Right cardiac atrium (tissue), 5 donors: ENCODE measurements at regions not wholly inside any gene's neighbourhood (a gene's known extent, or its start where the extent isn't known, plus 50 kb on each side); places are given as distances from the start of the nearest gene placed in this dataset.

Source experiments
- ATAC-seq, 2 donors: fragments of 200-7000 bp; cut with Tn5 transposase; one replicate each; pipeline versions ENCODE4 v1.8.0 to v1.9.1; 2020; ENCODE audit warnings: moderate library complexity in 2 of 2, mild to moderate bottlenecking in 1 of 2
- DNase-seq, 3 donors: peaks; one replicate each; pipeline ENCODE4 v3.0.0-alpha.2; 2020
- H3K27ac ChIP-seq: one replicate; pipeline ENCODE4 v1.5.1; 2013; ENCODE audit warnings: mild to moderate bottlenecking, low read length, control low read depth, moderate library complexity
- H3K27me3 ChIP-seq: one replicate; pipeline ENCODE4 v1.6.1; 2013; ENCODE audit not compliant: control insufficient read depth, insufficient read depth
- H3K4me1 ChIP-seq: one replicate; pipeline ENCODE4 v1.6.1; 2013; ENCODE audit warnings: low read length; ENCODE audit not compliant: control insufficient read depth, insufficient read depth
- H3K4me3 ChIP-seq: one replicate; pipeline ENCODE4 v1.5.1; 2013; ENCODE audit warnings: low read length, control low read depth
- H3K9me3 ChIP-seq: one replicate; pipeline ENCODE4 v1.6.1; 2013; ENCODE audit warnings: low read length; ENCODE audit not compliant: control insufficient read depth
- WGBS: extraction: QIAGEN DNeasy Blood & Tissue Kit; methylation state at CpG from one replicate; pipeline ENCODE4 v1.1.7; 2013; 5-methylcytosine and 5-hydroxymethylcytosine counted together
- intact Hi-C, 4 donors: fragments of 100-400 bp; cut with DNase I; formaldehyde crosslinking; loops; one replicate each; pipeline versions ENCODE4 v1.11.0 to v1.14.0; 2022 to 2023
- donor health status: healthy with polysubstance abuse.
- donor health status: DM: no; HTN: yes; CAD: no.
- donor health status: DM: no; HTN: no; CAD: no.
- donor health status: DM: no; HTN: yes; CAD: no; lungs with severe emphysema.
- donor health status: DM: yes; HTN: yes; CAD: no.

- ATAC-seq: no peak
- WGBS: 90% methylated on average over 4 of the region's 4 CpGs
Measured at GRCh38 chr19:31975461-31975860, 369.9 kb upstream of the ZNF507 start.

GRCh38 chr19:31976775-31977536, 368.5 kb upstream of the ZNF507 start:
- WGBS: 90% methylated on average over 6 of the region's 6 CpGs
- Histone ChIP-seq H3K4me3 (no peak overlapping the region), H3K4me1 (no peaks in the 10 kb centered on the region), H3K9me3 (no peaks in the 10 kb centered on the region), H3K27me3 (no peaks in the 10 kb centered on the region), H3K27ac (no peak overlapping the region)
- intact Hi-C loops: no loop called here
- ATAC-seq (no peak), DNase-seq (no peak)

More at GRCh38 chr19:31975461-31975860, 369.9 kb upstream of the ZNF507 start:
- DNase-seq: no peak
- intact Hi-C loops: no loop called here
- no peaks in the 10 kb centered on the region for H3K27me3 ChIP-seq
- no peaks in the 10 kb centered on the region for H3K4me1 ChIP-seq
- no peak overlapping the region for H3K27ac ChIP-seq
- H3K9me3 ChIP-seq: no peaks in the 10 kb centered on the region
- H3K4me3 ChIP-seq: no peak overlapping the region

GRCh38 chr19:31979362-31979761, 366.0 kb upstream of the ZNF507 start:
- Histone ChIP-seq H3K4me1 (no peaks in the 10 kb centered on the region), H3K9me3 (no peaks in the 10 kb centered on the region), H3K27me3 (no peaks in the 10 kb centered on the region), H3K4me3 (no peak overlapping the region), H3K27ac (no peak overlapping the region)
- 82% methylated on average over 5 of the region's 5 CpGs for WGBS
- no peak for ATAC-seq
- no peak for DNase-seq
- intact Hi-C loops: no loop called here

- intact Hi-C loops: no loop called here
- Histone ChIP-seq H3K4me3 (no peak overlapping the region), H3K4me1 (no peaks in the 10 kb centered on the region), H3K27me3 (no peaks in the 10 kb centered on the region), H3K27ac (no peak overlapping the region), H3K9me3 (no peaks in the 10 kb centered on the region)
- WGBS: 80% methylated on average over 23 of the region's 23 CpGs
- no peak for DNase-seq
- no peak for ATAC-seq
Measured at GRCh38 chr19:31979949-31980670, 365.3 kb upstream of the ZNF507 start.

- no peak for DNase-seq
- Histone ChIP-seq H3K4me1 (no peaks in the 10 kb centered on the region), H3K4me3 (no peak overlapping the region), H3K27me3 (no peaks in the 10 kb centered on the region), H3K27ac (no peak overlapping the region), H3K9me3 (no peaks in the 10 kb centered on the region)
- intact Hi-C loops: no loop called here
- 78% methylated on average over 5 of the region's 5 CpGs for WGBS
- ATAC-seq: no peak
Measured at GRCh38 chr19:31980796-31981195, 364.6 kb upstream of the ZNF507 start.

- no peaks in the 10 kb centered on the region for H3K4me1 ChIP-seq
- ATAC-seq: no peak
- H3K27me3 ChIP-seq: no peaks in the 10 kb centered on the region
- intact Hi-C loops: no loop called here
- H3K4me3 ChIP-seq: no peak overlapping the region
- H3K27ac ChIP-seq: no peak overlapping the region
- DNase-seq: no peak
- 93% methylated on average over 2 of the region's 2 CpGs for WGBS
- no peaks in the 10 kb centered on the region for H3K9me3 ChIP-seq
Measured at GRCh38 chr19:31981545-31981944, 363.9 kb upstream of the ZNF507 start.

GRCh38 chr19:31983647-31984046, 361.8 kb upstream of the ZNF507 start:
- DNase-seq: no peak
- Histone ChIP-seq H3K27me3 (no peaks in the 10 kb centered on the region), H3K4me1 (no peaks in the 10 kb centered on the region), H3K9me3 (no peaks in the 10 kb centered on the region), H3K27ac (no peak overlapping the region), H3K4me3 (no peak overlapping the region)
- ATAC-seq: no peak
- intact Hi-C loops: no loop called here
- WGBS: 58% methylated on average over 3 of the region's 3 CpGs

- intact Hi-C loops: no loop called here
- DNase-seq (no peak), ATAC-seq (no peak)
- 86% methylated on average over 7 of the region's 7 CpGs for WGBS
- H3K27me3 ChIP-seq: no peaks in the 10 kb centered on the region
- H3K4me3 ChIP-seq: no peak overlapping the region
- no peak overlapping the region for H3K27ac ChIP-seq
- H3K9me3 ChIP-seq: no peaks in the 10 kb centered on the region
- H3K4me1 ChIP-seq: no peaks in the 10 kb centered on the region
Measured at GRCh38 chr19:31985001-31985605, 360.3 kb upstream of the ZNF507 start.

GRCh38 chr19:31986951-31987350, 358.5 kb upstream of the ZNF507 start:
- Histone ChIP-seq H3K4me1 (no peaks in the 10 kb centered on the region), H3K4me3 (no peak overlapping the region), H3K27me3 (no peaks in the 10 kb centered on the region), H3K27ac (no peak overlapping the region), H3K9me3 (no peaks in the 10 kb centered on the region)
- intact Hi-C loops: no loop called here
- ATAC-seq: no peak
- 74% methylated on average over 1 of the region's 1 CpG for WGBS
- no peak for DNase-seq

GRCh38 chr19:31988256-31988655, 357.2 kb upstream of the ZNF507 start:
- 88% methylated on average over 2 of the region's 2 CpGs for WGBS
- Histone ChIP-seq H3K4me3 (no peak overlapping the region), H3K4me1 (no peaks in the 10 kb centered on the region), H3K27ac (no peak overlapping the region), H3K9me3 (no peaks in the 10 kb centered on the region), H3K27me3 (no peaks in the 10 kb centered on the region)
- intact Hi-C loops: no loop called here
- ATAC-seq: no peak
- no peak for DNase-seq

- 77% methylated on average over 16 of the region's 16 CpGs for WGBS
- peak in 1 of 3 donors; percentile 20 for DNase-seq
Measured at GRCh38 chr19:31991984-31992655, 353.3 kb upstream of the ZNF507 start.

More at GRCh38 chr19:31991984-31992655, 353.3 kb upstream of the ZNF507 start:
- Histone ChIP-seq H3K27me3 (no peaks in the 10 kb centered on the region), H3K9me3 (no peaks in the 10 kb centered on the region), H3K4me1 (no peaks in the 10 kb centered on the region), H3K27ac (no peak overlapping the region), H3K4me3 (no peak overlapping the region)
- no peak for ATAC-seq
- intact Hi-C loops: no loop called here
